ENCODE measurements at regions not wholly inside any gene's neighbourhood (a gene's known extent, or its start where the extent isn't known, plus 50 kb on each side); places are given as distances from the start of the nearest gene placed in this dataset.
"Not testable (repeated sequence)": the region's sequence is repeated elsewhere in the genome, so short reads cannot be mapped to it uniquely, and the experiment has no call there.

DNA sequence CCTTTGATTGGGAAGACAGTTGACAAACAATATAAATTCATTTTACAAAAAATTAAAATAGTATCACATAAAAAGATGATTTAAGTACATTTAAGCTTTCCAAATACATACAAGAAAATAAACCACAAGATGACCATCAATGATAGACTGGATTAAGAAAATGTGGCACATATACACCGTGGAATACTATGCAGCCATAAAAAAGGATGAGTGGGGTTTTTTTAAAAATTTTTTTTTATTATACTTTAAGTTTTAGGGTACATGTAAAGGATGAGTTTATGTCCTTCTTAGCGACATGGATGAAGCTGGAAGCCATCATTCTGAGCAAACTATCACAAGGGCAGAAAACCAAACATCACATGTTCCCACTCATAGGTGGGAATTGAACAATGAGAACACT lies 237.6 kb downstream of the FBXO8 start:
- H3K79me2 ChIP-seq (ENCODE audit: control insufficient read depth, insufficient read depth, low read length); H3K27me3 ChIP-seq (ENCODE audit: control insufficient read depth in 2 of 2, insufficient read depth in 2 of 2, low read length in 2 of 2); FAIRE-seq; H3K27ac ChIP-seq (ENCODE audit: extremely low read depth, low read depth, low read length); BruUV-seq (replicated peaks); ATAC-seq; intact Hi-C loops (cut with micrococcal nuclease); H3K4me2 ChIP-seq (ENCODE audit: insufficient read depth, low read length); H4K20me1 ChIP-seq (replicated peaks; ENCODE audit: control insufficient read depth, insufficient read depth, low read length); H3K9me3 ChIP-seq (replicated peaks; ENCODE audit: control insufficient read depth, insufficient read depth, low read depth, low read length); in situ Hi-C loops (cut with MboI); H2AFZ ChIP-seq (ENCODE audit: low read depth, low read length); DNase-seq (ENCODE audit: extremely low read depth in 1 of 4, low spot score in 3 of 4); H3K9ac ChIP-seq (ENCODE audit: insufficient read depth in 1 of 2, low read depth in 2 of 2, low read length in 2 of 2); H3K36me3 ChIP-seq (ENCODE audit: control insufficient read depth, insufficient read depth, low read length); POLR2A ChIA-PET; H3K9me1 ChIP-seq (ENCODE audit: control insufficient read depth, insufficient read depth, low read length); H3K4me3 ChIP-seq; H3K4me1 ChIP-seq (replicated peaks in 1 of 2; ENCODE audit: control insufficient read depth in 2 of 2, insufficient read depth in 2 of 2, low read length in 2 of 2): not testable (repeated sequence)
- CTCF ChIA-PET (ENCODE audit: low intra/inter-chr PET ratio) = interaction anchor here (0.7 kb wide), 1 partner anchor 17 kb away, joined by 3 read pairs; no protein-coding TSS in a partner anchor
- 36% methylated on average over 2 of the region's 2 CpGs for WGBS (ENCODE audit: insufficient coverage, low coverage, missing lambda C conversion rate)
- TF ChIP-seq BCOR (IDR thresholded peaks at IDR 0.05) (peak; percentile 77), RBM25 (IDR thresholded peaks at IDR 0.05; ENCODE audit: low read depth, low read length, severe bottlenecking) (peak; percentile 76), ZNF146 (CRISPR knock-in tag; IDR thresholded peaks at IDR 0.05; ENCODE audit: unreplicated experiment) (peak; percentile 84), KDM1A (IDR thresholded peaks at IDR 0.05) (peak in 1 of 2 experiments; percentile 57; a peak in 1 of 4 replicates), SMARCA5 (IDR thresholded peaks at IDR 0.05) (peak; percentile 27; the same call in 1 of the 2 replicates), CHAMP1 (IDR thresholded peaks at IDR 0.05) (peak; percentile 47; the same call in 1 of the 2 replicates)

Data from K562 (cell line).